ENCODE measurements at regions not wholly inside any gene's neighbourhood (a gene's known extent, or its start where the extent isn't known, plus 50 kb on each side); places are given as distances from the start of the nearest gene placed in this dataset.

- no peak for TF ChIP-seq POLR2A (IDR thresholded peaks at IDR 0.05; ENCODE audit: low read depth, low read length)
- no peak for TF ChIP-seq POLR2AphosphoS5 (IDR thresholded peaks at IDR 0.05; ENCODE audit: low read depth, low read length)
Measured at GRCh38 chr3:76532158-76532822, 507.6 kb upstream of the ROBO2 start.

All from GM12892 (cell line).